Activated CD8-positive, alpha-beta memory T cell treated with anti-CD3 and anti-CD28 coated beads, Interleukin-2, amount 50 U/mL, for 1 hour (primary cell): ENCODE measurements at regions not wholly inside any gene's neighbourhood (a gene's known extent, or its start where the extent isn't known, plus 50 kb on each side); places are given as distances from the start of the nearest gene placed in this dataset.

Source experiments
- DNase-seq: peaks from one replicate; pipeline ENCODE4 v3.0.0-alpha.2; 2020; ENCODE audit errors: extremely low read depth

GRCh38 chr4:180710628-180711337 lies 1532.4 kb upstream of the TENM3 start:
- DNase-seq = no peak

- no peak for DNase-seq
Measured at GRCh38 chr4:180717451-180718033, 1525.7 kb upstream of the TENM3 start.

GRCh38 chr4:180721356-180721755 lies 1521.8 kb upstream of the TENM3 start:
- DNase-seq = no peak

- DNase-seq = no peak
Measured at GRCh38 chr4:180726611-180727010, 1516.6 kb upstream of the TENM3 start.

- DNase-seq = no peak
Measured at GRCh38 chr4:180727478-180727877, 1515.7 kb upstream of the TENM3 start.

GRCh38 chr4:180734753-180735432 lies 1508.3 kb upstream of the TENM3 start:
- no peak for DNase-seq

GRCh38 chr4:180741703-180742102 lies 1501.5 kb upstream of the TENM3 start:
- DNase-seq = no peak

GRCh38 chr4:180745019-180745418 lies 1498.2 kb upstream of the TENM3 start:
- DNase-seq = no peak

GRCh38 chr4:180751009-180751408 lies 1492.2 kb upstream of the TENM3 start:
- no peak for DNase-seq

- no peak for DNase-seq
Measured at GRCh38 chr4:180757927-180758326, 1485.3 kb upstream of the TENM3 start.

- DNase-seq = no peak
Measured at GRCh38 chr4:180766045-180766444, 1477.2 kb upstream of the TENM3 start.

- DNase-seq = no peak
Measured at GRCh38 chr4:180766944-180767729, 1476.1 kb upstream of the TENM3 start.

GRCh38 chr4:180768610-180769009 lies 1474.6 kb upstream of the TENM3 start:
- no peak for DNase-seq

- no peak for DNase-seq
Measured at GRCh38 chr4:180769791-180770190, 1473.4 kb upstream of the TENM3 start.

- DNase-seq = no peak
Measured at GRCh38 chr4:180770265-180770664, 1472.9 kb upstream of the TENM3 start.

- no peak for DNase-seq
Measured at GRCh38 chr4:180784940-180785339, 1458.3 kb upstream of the TENM3 start.

GRCh38 chr4:180788729-180789128 lies 1454.5 kb upstream of the TENM3 start:
- DNase-seq = no peak

- DNase-seq = no peak
Measured at GRCh38 chr4:180789929-180790328, 1453.3 kb upstream of the TENM3 start.

GRCh38 chr4:180790471-180790870 lies 1452.7 kb upstream of the TENM3 start:
- DNase-seq = no peak

- DNase-seq = no peak
Measured at GRCh38 chr4:180792541-180792940, 1450.7 kb upstream of the TENM3 start.

- DNase-seq = no peak
Measured at GRCh38 chr4:180794333-180794732, 1448.9 kb upstream of the TENM3 start.

- no peak for DNase-seq
Measured at GRCh38 chr4:180798036-180798577, 1445.1 kb upstream of the TENM3 start.
